ENCODE measurements at regions not wholly inside any gene's neighbourhood (a gene's known extent, or its start where the extent isn't known, plus 50 kb on each side); places are given as distances from the start of the nearest gene placed in this dataset.

DNA sequence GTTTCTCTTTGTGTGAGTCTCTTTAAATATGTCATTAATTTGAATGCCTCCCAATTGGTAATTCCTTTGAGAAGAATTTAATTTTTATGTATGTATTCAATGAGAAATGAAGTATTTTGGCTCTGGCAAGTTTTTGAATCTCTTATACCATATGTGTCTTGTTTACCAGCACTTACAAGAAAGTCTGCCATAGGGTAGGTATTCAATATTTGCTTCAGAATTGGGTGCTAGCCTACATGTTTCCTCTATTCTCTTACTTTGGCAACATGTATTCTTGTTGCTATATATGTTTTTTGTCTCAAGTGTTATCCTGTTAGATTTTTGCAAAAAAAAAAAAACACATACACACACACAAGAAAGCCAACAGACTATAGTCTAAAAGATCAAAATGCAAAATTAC is 350.5 kb upstream of the PRMT6 start:
- DNase-seq, result no peak

- DNase-seq, result no peak
These were observed 338.9 kb upstream of the PRMT6 start for GRCh38 chr1:106717591-106717990.

GRCh38 chr1:106721790-106722189 is 334.7 kb upstream of the PRMT6 start:
- DNase-seq, result no peak

DNA sequence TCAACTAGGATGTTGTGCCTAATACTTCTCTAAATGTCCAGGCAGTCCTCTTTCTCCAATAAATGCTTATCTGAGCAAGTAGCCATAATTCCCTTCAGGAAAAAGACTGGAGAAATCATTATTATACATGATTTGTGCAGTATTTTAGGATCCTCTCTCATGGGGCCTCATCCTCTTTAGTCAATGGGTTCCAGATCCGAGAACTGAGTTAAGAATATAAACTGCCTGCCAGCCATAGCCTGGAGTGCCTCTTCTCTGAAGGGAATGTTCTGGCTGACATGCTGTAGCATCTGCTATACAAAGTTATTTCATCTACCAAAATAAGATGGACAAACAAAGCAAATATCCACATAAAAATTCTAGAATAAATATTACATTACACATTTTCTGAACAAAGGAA is 334.0 kb upstream of the PRMT6 start:
- no peak for DNase-seq

DNA sequence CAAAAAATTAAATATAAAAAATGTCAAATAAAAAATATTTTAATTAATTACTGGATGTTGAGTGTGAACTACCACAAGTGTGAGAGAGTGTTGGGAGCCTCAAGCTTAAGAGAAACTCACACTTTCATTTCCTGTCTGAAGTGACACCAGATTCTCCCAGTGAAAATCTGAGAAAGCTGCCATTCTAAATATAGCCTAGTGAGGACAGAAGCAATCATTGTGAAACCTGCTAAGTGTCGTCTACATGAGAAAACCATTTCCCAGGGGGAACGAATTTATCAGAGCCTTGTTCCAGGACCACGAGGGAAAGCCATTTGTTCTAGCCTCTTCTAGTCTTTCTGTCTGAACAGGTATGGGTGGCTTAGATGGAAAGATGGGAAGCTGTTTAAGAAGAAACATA is 329.3 kb upstream of the PRMT6 start:
- no peak for DNase-seq

DNA sequence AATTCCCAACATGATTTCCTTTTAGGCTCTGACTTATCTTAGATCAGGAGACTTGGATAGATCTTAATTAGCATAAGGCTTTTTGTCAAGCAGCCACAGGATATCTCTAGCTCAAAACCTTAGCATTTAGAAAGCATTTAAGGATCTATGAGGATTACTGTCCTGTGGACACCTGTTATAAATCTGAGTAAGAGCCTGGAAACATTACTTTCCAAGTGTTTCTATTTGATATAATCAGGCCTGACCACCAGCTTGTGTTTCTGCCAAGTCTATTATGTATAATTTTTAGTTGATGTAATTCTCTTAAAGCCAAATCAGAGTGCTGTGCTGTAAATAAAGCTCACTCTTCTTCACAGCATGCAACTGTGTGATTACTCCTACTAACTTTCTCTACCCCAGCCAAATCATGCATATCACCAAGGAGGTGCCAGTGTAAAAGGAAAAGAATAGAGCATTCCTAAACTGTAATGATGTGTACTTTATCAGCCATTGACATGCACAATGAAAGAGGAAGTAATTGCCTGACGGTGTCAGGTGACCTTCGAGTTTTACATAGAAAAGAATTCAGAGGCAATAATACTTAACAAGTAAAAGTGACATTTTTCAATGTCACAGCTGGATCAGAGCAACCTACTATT is 309.9 kb upstream of the PRMT6 start:
- DNase-seq, result no peak

- DNase-seq, result no peak
These were observed 309.2 kb upstream of the PRMT6 start for GRCh38 chr1:106747232-106747631.

DNA sequence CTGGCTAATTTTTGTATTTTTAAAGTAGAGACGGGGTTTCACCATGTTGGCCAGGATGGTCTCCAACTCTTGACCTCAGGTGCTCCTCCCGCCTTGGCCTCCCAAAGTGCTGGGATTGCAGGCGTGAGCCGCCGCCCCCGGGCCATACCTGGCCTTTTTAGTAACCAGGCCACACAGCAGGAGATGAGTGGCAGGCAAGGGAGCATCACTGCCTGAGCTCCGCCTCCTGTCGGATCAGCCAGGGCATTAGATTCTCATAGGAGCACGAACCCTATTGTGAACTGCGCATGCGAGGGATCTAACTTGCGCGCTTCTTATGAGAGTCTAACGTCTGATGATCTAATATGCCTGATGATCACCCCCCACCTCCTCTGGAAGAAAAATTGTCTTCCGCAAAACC is 308.7 kb upstream of the PRMT6 start:
- no peak for DNase-seq

GRCh38 chr1:106748606-106749005 is 307.9 kb upstream of the PRMT6 start:
- DNase-seq, result no peak

- DNase-seq, result no peak
These were observed 307.0 kb upstream of the PRMT6 start for GRCh38 chr1:106749491-106749890.

GRCh38 chr1:106749906-106750305 is 306.6 kb upstream of the PRMT6 start:
- DNase-seq, result no peak

- DNase-seq, result no peak
These were observed 305.5 kb upstream of the PRMT6 start for GRCh38 chr1:106751002-106751401.

DNA sequence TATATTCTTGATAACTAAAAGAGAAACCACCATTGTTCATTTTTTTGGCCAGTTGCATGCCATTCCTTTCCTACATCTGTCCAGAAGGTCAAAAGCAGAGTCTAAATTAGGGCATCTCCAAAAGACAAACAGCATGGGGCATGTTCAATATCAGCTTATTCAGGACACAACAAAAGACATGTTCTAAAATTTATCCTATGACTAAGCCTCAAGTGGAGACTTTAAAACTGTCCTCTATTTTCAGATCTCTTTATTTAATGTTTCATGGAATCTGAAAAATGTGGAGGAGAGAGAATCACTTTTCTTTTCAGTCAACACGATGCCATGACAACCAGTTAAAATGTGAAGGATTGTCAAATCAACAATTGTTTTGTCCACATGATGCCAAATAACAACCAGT is 303.4 kb upstream of the PRMT6 start:
- DNase-seq, result no peak

DNA sequence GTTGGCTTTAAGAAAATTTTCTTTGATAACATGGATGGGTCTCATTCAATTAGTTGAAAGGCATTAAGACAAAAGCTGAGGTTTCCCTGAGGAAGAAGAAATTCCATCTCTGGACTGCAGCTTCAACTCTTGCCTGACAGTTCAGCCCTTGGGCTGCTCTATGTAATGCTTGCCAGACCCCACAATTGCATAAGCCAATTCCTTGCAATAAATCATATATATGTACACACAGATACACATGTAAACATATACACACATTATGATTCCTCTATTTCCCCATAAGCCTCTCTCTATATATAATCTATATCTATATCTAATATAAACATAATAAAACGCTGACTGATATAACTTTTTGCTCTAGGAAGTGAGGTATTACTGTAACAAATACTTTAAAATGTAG is 301.5 kb upstream of the PRMT6 start:
- no peak for DNase-seq

DNA sequence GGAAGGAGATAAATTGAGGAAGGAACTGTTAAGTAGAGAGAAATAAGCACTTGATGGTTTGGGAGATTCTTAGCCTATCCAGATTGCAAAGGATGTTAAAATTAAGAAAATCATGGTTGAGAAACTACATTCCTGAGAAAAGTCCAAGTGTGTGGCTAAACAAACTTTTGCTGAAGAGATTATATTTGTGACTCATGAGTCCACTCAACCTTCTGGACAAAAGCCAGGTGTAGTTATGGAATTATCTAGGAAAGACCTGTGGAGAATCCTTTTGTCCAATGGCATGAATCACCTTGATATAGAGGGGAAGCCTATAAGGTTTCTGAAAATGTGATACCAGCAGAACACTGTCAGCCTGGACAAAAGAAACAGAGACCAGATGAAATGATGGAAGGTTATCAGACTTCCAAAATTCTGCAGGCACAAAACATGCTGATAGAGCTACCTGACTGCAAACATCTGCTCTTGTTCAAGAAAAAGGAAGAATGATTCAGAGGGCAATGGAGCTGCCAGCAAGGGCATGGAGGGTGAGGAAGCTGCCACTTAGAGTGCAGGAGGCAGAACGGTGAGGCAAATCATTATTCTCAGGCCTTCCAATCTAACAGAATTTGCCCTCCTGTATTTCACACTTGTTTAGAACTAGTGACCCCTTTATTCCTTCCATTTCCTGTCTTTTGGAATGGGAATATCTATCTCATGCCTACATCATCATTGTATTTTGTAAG is 300.6 kb upstream of the PRMT6 start:
- no peak for DNase-seq

- no peak for DNase-seq
These were observed 299.7 kb upstream of the PRMT6 start for GRCh38 chr1:106756752-106757151.

- DNase-seq, result no peak
These were observed 288.4 kb upstream of the PRMT6 start for GRCh38 chr1:106768077-106768476.

- DNase-seq, result no peak
These were observed 288.0 kb upstream of the PRMT6 start for GRCh38 chr1:106768501-106768900.

DNA sequence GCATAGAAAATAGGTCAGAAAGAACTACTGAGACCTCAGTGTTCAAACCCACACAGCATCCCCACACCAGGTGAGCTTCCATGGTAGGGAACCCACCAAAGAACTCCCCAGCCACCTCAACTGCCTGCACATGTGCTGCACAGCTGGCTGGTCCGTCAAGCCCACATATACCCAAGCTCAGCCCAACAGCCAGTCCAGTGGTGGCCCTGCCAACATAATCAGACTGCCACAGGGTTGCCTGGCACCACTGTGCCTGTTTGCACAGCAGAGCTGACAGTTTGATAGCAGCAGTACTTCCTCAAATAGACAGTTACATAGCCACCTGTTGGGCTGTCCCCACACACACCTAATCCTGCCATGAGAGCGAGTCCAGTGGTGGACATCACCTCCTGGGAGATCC is 283.3 kb upstream of the PRMT6 start:
- DNase-seq, result no peak

GRCh38 chr1:106780066-106780465 is 276.4 kb upstream of the PRMT6 start:
- DNase-seq, result no peak

- no peak for DNase-seq
These were observed 275.5 kb upstream of the PRMT6 start for GRCh38 chr1:106780806-106781569.

- DNase-seq, result no peak
These were observed 271.3 kb upstream of the PRMT6 start for GRCh38 chr1:106785176-106785575.

- no peak for DNase-seq
These were observed 269.0 kb upstream of the PRMT6 start for GRCh38 chr1:106787520-106787919.

GRCh38 chr1:106789686-106790085 is 266.8 kb upstream of the PRMT6 start:
- DNase-seq, result no peak
